ENCODE measurements at regions not wholly inside any gene's neighbourhood (a gene's known extent, or its start where the extent isn't known, plus 50 kb on each side); places are given as distances from the start of the nearest gene placed in this dataset.

- TF ChIP-seq, protein P1, sequence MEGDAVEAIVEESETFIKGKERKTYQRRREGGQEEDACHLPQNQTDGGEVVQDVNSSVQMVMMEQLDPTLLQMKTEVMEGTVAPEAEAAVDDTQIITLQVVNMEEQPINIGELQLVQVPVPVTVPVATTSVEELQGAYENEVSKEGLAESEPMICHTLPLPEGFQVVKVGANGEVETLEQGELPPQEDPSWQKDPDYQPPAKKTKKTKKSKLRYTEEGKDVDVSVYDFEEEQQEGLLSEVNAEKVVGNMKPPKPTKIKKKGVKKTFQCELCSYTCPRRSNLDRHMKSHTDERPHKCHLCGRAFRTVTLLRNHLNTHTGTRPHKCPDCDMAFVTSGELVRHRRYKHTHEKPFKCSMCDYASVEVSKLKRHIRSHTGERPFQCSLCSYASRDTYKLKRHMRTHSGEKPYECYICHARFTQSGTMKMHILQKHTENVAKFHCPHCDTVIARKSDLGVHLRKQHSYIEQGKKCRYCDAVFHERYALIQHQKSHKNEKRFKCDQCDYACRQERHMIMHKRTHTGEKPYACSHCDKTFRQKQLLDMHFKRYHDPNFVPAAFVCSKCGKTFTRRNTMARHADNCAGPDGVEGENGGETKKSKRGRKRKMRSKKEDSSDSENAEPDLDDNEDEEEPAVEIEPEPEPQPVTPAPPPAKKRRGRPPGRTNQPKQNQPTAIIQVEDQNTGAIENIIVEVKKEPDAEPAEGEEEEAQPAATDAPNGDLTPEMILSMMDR (IDR thresholded peaks at IDR 0.05) = no peak
- no peak for ATAC-seq
- Histone ChIP-seq H3K9me3 (no peaks in the 10 kb centered on the region), H3K4me3 (no peak overlapping the region), H3K27ac (no peak overlapping the region), H3K27me3 (ENCODE audit: low read depth) (no peaks in the 10 kb centered on the region), H3K36me3 (no peaks in the 10 kb centered on the region), H3K4me1 (no peaks in the 10 kb centered on the region)
- intact Hi-C loops (cut with DNase I) = no loop called here
- DNase-seq = no peak
These were observed 126.3 kb downstream of the GPAT3 start for GRCh38 chr4:83662204-83662603.

- Histone ChIP-seq H3K36me3 (no peaks in the 10 kb centered on the region), H3K9me3 (no peaks in the 10 kb centered on the region), H3K4me1 (no peaks in the 10 kb centered on the region), H3K27me3 (ENCODE audit: low read depth) (no peaks in the 10 kb centered on the region), H3K4me3 (no peak overlapping the region), H3K27ac (no peak overlapping the region)
- DNase-seq = no peak
- no peak for ATAC-seq
- TF ChIP-seq, protein P1 (IDR thresholded peaks at IDR 0.05) = no peak
- intact Hi-C loops (cut with DNase I) = no loop called here
These were observed 125.5 kb downstream of the GPAT3 start for GRCh38 chr4:83661359-83661758.

DNA sequence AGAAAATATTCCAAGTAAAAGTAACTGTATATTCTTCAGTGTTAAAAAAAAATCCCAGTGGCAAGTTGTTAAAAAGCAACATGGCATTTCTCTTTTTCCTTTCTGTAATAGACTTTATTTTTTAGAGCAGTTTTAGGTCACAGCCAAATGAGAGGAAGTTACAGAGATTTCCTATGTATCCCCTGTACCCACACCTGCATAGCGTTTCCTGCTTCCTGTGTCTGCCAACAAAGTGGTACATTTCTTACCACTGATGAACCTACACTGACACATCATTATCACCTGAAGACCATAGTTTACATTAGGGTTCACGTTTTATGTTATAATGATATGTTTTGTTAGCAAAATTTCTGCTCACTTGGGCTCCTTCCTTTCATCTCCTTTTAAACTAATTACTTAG is 124.7 kb downstream of the GPAT3 start:
- intact Hi-C loops (cut with DNase I) = no loop called here
- no peak for ATAC-seq
- H3K27me3 ChIP-seq (ENCODE audit: low read depth) = no peaks in the 10 kb centered on the region
- no peak overlapping the region for H3K27ac ChIP-seq
- no peak overlapping the region for H3K4me3 ChIP-seq
- H3K9me3 ChIP-seq = no peaks in the 10 kb centered on the region
- TF ChIP-seq, protein P1 (IDR thresholded peaks at IDR 0.05) = no peak
- H3K4me1 ChIP-seq = no peaks in the 10 kb centered on the region
- H3K36me3 ChIP-seq = no peaks in the 10 kb centered on the region
- no peak for DNase-seq

- no peaks in the 10 kb centered on the region for H3K27me3 ChIP-seq (ENCODE audit: low read depth)
- intact Hi-C loops (cut with DNase I) = no loop called here
- no peaks in the 10 kb centered on the region for H3K36me3 ChIP-seq
- ATAC-seq (peak in 1 of 2 donors; percentile 36), DNase-seq (no peak)
- H3K9me3 ChIP-seq = no peaks in the 10 kb centered on the region
- H3K4me1 ChIP-seq = no peaks in the 10 kb centered on the region
- no peak overlapping the region for H3K4me3 ChIP-seq
- H3K27ac ChIP-seq = no peak overlapping the region
- TF ChIP-seq, protein P1 (IDR thresholded peaks at IDR 0.05) = no peak
These were observed 122.9 kb downstream of the GPAT3 start for GRCh38 chr4:83658806-83659205.

DNA sequence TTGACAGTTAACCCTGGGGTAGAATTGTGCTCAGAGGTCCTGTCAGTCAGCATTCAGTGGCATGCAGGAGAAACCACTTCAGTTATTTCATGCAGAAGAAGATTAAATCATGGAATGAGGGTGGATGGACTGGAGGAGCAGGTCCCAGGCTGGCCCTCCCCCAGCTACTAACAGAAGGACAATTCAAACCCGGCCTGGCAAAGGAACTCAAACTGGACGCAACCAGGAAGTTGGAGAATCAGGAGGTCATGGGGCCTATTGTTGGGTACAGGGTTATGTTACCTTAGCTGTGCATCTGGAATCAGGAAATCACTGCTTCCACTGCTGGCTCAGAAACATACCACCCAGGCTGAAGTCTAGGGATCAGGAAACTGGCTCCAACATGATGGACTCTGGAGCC is 121.4 kb downstream of the GPAT3 start:
- Histone ChIP-seq H3K4me3 (no peak overlapping the region), H3K27ac (no peak overlapping the region), H3K27me3 (ENCODE audit: low read depth) (no peaks in the 10 kb centered on the region), H3K36me3 (no peaks in the 10 kb centered on the region), H3K9me3 (no peaks in the 10 kb centered on the region), H3K4me1 (no peaks in the 10 kb centered on the region)
- ATAC-seq (no peak), DNase-seq (no peak)
- TF ChIP-seq, protein P1 (IDR thresholded peaks at IDR 0.05) = no peak
- intact Hi-C loops (cut with DNase I) = no loop called here
